HG02571 (cell line): ENCODE measurements at regions not wholly inside any gene's neighbourhood (a gene's known extent, or its start where the extent isn't known, plus 50 kb on each side); places are given as distances from the start of the nearest gene placed in this dataset.

Experiments used
- ATAC-seq: cut with Tn5 transposase; IDR thresholded peaks from one replicate; pipeline ENCODE4 v1.9.1; 2021; ENCODE audit warnings: mild to moderate bottlenecking, moderate library complexity; ENCODE audit not compliant: unreplicated experiment

DNA sequence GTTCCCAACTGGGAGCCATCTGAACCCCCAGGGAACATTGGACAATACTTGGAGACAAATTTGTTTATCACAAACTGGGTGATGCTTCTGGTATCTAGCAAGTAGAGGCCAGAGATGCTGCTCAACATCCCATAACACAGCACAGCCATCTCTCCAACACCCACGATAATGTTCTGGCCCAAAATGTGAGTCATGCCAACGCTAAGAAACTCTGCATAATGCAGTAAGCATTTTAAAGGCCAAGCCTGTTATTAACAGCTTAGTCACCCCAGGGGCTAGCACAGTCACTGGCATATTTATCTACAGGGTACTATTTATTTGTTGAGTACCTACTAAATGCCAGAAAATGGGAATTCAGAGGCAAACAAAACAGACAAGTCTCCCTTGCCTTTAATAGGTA is 873.1 kb upstream of the TMEM132C start:
- no peak for ATAC-seq

GRCh38 chr12:127396734-127397133 is 870.2 kb upstream of the TMEM132C start:
- ATAC-seq = no peak

GRCh38 chr12:127398016-127398710 is 868.8 kb upstream of the TMEM132C start:
- no peak for ATAC-seq

GRCh38 chr12:127399451-127399850 is 867.5 kb upstream of the TMEM132C start:
- ATAC-seq = no peak

DNA sequence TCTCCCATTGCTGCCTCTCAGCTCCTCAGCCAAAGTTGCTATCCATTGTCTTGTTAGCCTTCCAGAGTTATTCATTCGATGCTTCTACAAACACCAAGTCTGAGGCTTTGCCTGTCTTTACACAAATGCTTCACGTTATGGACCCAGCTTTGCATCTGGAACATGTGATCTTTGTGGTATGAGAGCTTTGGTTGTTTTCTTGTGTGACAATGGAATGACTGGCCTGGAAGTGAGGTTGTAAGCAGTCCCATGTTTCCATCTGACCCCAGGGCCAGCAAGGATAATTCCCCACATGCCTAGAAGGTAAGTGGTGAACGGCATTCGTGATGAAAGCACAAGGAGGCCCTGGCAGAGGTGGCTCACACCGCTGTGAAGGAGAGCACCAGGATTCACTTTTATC is 866.7 kb upstream of the TMEM132C start:
- ATAC-seq = no peak

GRCh38 chr12:127401005-127401404 is 866.0 kb upstream of the TMEM132C start:
- no peak for ATAC-seq

DNA sequence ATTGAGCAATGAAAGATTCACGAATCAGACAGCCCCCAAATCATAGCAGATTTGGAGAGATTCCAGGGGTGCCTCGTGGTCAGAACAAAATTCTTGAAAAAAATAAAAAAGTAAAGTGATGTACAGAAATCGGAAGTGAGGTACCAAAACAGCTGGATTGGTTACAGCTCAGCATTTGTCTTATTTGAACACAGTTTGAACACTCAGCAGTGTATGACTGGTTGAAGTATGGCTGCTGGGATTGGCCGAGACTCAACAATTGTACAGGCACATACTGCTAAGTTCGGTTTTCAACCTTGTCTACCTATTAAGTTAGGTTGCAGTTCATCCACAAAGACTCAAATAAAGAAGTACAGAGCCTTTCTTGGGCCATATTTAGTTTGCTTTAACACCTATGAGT is 865.4 kb upstream of the TMEM132C start:
- no peak for ATAC-seq

DNA sequence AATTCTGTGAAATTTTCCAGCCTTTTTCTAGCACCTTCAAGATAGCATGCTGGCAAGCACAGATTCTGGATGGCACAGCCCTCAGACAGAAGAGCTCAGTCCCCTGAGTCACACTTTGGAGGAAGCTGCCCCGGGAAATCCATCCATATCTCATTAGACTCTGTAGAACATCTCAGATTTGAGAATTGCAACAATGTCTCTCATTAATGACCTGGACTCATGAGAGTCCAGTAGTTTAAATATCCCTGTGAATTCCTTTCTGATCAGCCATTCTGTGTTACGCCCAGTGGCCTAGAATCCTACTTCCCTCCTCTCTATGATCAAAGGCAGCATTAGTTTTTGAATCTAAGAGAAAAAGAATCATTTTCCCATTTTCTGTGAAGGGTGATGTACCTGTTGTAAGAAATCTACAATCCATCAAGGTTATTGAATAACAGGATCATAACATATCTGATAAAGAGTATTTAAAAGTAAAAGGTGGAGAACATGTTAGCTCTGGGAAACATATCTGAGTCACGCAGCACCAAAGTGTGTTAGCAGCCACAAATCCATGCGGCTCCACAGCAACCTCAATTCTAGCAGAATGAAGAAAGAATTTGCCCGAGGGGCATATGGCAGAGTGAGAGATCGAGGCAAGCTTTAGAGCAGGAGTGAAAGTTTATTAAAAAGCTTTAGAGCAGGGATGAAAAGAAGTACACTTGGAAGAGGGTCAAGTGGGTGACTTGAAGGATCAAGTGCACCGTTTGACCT is 855.6 kb upstream of the TMEM132C start:
- ATAC-seq = no peak

- ATAC-seq = no peak
Measured at GRCh38 chr12:127411981-127412380, 855.0 kb upstream of the TMEM132C start.

GRCh38 chr12:127412866-127413265 is 854.1 kb upstream of the TMEM132C start:
- ATAC-seq = no peak

- no peak for ATAC-seq
Measured at GRCh38 chr12:127414186-127414585, 852.8 kb upstream of the TMEM132C start.

- no peak for ATAC-seq
Measured at GRCh38 chr12:127414636-127415035, 852.3 kb upstream of the TMEM132C start.

GRCh38 chr12:127416796-127417195 is 850.2 kb upstream of the TMEM132C start:
- no peak for ATAC-seq

- ATAC-seq = no peak
Measured at GRCh38 chr12:127419111-127419510, 847.9 kb upstream of the TMEM132C start.

DNA sequence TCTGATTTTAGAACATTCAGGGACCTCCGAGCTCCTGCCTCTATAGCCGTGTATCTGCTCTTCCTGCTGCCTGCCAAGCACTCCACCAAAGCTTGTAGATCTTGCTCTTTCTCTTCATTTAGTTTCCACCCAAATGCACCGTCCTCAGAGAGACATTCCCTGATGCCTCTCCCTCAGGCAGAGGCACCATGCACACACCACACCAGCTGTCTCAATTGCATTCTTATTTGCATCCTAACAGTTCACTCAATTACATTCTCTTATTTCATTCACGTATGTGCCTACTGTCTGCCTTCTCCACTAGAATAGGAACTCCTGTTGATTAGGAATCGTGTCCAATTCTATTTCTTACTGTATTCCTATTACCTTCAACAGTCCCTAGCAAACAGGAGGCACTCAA is 845.4 kb upstream of the TMEM132C start:
- no peak for ATAC-seq

- ATAC-seq = no peak
Measured at GRCh38 chr12:127422935-127423566, 843.9 kb upstream of the TMEM132C start.

DNA sequence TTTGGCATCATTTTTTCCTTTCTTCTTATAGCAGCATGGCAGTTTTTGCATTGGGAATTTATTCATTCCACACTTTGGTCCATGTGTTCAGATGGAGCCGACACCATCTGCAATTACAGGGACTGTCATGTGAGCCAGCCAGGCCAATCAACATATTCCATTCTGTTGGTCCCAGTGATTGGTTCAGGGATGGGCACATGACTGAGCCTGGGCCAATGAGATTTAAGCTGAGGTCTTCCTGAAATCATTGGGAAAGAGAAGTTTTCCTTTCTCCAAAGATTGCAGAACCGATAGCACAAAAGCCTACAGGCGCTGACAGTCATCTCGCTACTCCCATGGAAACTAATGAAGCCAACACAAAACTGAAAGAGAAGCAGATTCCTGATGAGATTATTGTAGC is 841.5 kb upstream of the TMEM132C start:
- ATAC-seq = no peak

- no peak for ATAC-seq
Measured at GRCh38 chr12:127428420-127428819, 838.5 kb upstream of the TMEM132C start.

- no peak for ATAC-seq
Measured at GRCh38 chr12:127429551-127430285, 837.3 kb upstream of the TMEM132C start.

DNA sequence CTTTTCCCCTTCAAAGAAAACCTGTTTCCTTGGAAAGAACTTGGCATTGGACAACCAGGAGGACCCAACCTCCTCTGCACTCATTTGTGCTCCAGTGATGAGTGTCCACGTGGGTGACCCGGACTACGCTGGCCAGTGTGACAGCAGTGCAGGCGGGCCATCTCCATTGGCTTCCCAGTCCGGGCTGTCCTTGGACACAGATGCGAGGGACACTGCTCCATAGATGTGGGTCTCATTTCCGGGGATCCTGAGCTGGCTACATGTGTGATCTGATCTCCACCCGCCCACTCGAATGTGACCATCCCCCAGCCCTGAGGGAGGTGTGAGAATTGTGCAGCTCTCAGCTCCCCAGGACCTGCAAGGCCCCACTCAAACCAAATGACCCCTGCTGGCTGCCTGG is 836.6 kb upstream of the TMEM132C start:
- ATAC-seq = no peak

GRCh38 chr12:127431177-127431576 is 835.8 kb upstream of the TMEM132C start:
- ATAC-seq = no peak
